Stimulated activated CD8-positive, alpha-beta memory T cell treated with anti-CD3 and anti-CD28 coated beads, Interleukin-2, amount 100 ng/mL, for 48 hours (primary cell): ENCODE measurements at regions not wholly inside any gene's neighbourhood (a gene's known extent, or its start where the extent isn't known, plus 50 kb on each side); places are given as distances from the start of the nearest gene placed in this dataset.
"Not testable (repeated sequence)": the region's sequence is repeated elsewhere in the genome, so short reads cannot be mapped to it uniquely, and the experiment has no call there.

ENCODE experiments used
- DNase-seq, 2 donors: peaks; one replicate each; pipeline ENCODE4 v3.0.0-alpha.2; 2020; ENCODE audit warnings: low read depth in 2 of 2

DNA sequence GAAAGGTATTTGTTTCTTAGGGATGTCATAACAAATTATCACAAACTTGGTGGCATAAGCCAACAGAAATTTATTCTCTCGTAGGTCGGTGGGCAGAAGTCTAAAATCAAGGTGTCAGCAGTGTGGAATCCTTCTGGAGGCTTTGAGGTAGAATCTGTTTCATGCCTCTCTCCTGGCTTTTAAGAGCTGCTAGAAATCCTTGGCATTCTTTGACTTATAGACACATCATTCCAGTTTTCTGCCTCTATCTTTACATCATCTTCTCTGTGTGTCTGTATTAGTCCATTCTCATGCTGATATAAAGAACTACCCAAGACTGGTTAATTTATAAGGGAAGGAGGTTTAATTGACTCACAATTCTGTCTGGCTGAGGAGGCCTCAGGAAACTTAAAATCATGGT, 488.1 kb upstream of the PAPPA start:
- DNase-seq: no peak

DNA sequence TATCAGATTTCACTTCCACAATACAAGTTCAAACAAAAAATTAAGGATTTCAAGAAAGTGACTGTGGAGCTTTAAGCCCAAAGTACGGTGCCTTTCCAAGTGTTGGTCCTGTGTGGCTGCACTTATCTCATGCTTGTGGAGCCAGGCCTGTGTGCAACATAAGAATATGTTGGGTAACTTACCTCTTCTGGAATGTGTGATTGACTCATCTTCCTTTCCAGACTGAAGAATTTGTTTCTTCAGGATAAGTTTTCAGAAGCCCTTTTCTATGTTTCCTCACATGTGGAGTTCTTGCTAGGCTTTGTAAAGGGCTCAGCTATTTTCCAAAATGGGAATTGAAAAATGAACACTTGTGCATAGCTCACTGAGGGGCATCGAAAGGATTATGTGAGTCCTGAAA, 485.1 kb upstream of the PAPPA start:
- no peak for DNase-seq

DNA sequence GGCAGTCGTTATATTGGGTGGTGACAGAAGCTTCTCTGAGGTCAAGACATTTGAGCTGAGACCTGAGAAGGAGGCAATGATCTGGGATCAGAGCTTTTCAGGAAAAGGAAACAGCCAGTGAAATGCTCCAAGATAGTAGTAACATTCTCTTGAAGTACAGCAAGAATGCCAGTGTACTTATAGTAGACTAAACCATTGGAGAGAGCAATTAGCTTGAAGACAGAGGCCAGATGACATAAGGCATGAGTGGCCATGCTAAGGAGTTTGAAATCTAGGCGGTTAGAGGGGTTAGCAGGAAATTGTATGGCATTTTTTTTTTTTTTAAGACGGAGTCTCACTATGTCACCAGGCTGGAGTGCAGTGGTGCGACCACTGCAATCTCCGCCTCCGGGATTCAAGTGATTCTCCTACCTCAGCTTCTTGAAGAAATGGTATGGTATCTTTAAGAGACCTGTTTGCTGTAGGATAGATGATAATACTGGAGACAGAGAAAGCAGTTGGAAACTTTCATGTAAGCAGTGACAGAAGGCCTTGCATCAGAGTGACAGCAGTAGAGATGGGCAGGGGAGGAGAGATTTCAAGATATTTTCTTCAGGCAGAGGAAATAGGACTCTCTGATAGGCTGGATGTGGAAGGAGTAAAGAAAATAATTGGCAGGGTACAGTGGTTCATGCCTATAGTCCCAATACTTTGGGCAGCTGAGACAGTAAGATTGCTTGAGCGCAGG, 482.2 kb upstream of the PAPPA start:
- DNase-seq: no peak

DNA sequence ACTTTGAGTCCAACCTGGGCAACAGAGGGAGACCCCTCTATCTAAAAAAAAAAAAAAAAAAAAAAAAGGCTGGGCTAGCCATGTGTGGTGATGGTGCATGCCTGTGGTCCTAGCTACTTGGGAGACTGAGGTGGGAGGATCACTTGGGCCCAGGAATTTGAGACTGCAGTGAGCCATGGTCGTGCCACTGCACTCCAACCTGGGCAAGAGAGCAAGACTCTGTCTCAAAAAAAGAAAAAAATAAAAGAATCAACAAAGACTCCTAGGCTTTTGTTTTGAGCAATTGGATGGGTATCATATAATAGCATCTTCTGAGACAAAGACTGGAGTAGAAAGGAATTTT, 481.7 kb upstream of the PAPPA start:
- DNase-seq: no peak

DNA sequence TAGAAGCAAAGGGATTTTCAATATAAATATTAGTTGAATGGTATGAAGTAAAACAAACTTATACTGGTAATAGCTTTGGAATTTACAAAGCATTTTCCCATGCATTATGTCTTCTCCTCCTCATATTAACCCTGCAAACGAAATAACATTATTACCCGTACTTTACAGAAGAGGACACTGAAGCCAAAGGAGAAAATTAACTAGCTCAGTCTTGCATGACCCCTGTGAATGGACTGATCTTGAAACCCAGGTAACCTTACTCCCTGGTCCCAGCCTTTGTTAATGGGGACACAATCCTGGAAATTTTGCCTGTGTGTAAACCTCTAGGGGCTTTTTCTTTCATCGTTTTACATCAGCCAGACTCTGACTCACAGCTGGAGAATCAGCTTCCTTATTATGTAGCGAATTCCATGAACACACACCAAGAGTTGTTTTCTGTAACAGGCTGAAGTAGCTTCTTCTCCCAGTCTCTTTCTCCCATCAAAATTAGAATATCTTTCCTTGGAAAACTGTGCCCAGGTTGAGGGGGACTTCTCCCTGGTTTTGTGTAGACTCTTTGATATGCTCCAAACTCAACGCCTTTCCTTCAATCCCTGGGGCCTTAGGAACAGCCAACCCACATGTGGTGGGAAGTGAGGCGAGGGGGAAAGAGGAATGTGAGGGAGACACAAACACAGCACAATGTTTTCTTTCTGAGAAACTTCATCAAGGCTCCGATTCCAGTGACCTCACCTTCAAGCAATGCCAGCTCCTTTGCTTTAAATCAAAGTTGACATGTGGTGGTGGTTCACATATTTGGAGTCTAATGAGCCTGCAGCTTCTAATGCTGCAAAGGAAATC, 480.9 kb upstream of the PAPPA start:
- DNase-seq: no peak

DNA sequence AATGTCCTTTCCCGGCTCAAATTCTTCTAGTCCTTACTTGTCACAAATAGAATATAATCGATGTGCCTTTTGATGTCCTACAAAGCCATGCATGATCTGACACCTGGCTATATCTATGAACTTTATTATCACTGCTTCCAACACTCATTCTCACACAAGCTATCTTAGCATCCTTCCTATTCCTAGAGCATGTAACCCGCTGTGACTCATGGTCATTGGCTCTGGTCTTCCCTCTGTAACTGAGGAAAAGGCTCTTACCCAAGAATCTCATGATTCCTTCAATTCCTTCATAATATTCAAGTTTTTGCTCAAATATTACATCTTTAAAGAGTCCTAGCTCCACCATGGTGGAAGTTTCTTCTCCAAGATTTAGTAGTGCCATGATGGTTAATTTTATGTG, 480.0 kb upstream of the PAPPA start:
- DNase-seq: no peak

DNA sequence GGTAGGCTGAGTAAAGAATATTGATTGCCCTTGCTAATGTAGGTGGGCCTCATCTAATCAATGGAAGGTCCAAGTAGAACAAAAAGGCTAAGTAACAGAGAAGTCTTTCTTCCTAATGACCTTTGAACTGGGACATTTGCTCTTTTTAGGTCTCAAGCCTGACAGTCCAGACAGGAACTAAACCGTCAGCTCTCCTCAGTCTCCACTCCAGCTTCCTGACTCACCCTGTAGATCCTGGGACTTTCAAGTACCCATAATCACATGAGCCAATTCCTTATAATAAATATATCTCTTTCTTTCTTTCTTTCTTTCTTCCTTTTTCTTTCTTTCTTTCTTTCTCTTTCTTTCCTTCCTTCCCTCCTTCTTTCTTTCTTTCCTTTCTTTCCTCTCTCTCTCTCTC, 479.5 kb upstream of the PAPPA start:
- no peak for DNase-seq

DNA sequence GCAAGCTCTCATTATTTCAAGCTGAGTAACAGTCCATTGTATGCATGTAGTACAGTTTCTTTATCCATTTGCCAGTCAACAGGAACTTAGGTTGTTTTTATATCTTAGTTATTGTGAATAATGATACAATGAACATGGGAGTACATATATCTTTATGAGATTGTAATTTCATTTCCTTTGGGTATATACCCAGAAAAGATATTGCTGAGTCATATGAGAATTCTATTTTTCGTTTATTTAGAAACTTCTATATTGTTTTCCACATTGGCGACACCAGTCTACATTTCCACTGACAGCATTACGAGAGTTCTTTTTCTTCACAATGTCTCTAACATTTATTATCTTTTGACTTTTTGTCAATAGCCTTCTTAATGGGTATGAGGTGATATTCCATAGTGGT, 477.8 kb upstream of the PAPPA start:
- DNase-seq: no peak

DNA sequence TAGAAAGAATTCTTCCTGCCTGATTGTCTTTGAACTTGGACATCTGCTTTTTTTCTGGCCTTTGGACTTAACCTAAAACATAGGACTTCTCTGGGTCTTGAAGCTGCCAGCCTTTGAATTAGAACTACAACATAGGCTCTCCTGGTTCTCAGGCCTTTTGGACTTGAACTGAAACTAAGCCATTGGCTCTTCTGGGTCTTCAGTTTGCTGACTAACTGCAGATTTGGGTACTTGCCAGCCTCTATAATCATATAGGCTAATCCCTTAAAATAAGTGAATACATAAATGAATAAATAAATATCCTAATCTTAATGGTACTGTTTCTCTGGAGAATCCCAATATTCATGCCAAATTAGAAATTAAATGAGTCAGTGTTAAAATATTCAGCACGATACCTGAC, 473.4 kb upstream of the PAPPA start:
- DNase-seq: no peak

DNA sequence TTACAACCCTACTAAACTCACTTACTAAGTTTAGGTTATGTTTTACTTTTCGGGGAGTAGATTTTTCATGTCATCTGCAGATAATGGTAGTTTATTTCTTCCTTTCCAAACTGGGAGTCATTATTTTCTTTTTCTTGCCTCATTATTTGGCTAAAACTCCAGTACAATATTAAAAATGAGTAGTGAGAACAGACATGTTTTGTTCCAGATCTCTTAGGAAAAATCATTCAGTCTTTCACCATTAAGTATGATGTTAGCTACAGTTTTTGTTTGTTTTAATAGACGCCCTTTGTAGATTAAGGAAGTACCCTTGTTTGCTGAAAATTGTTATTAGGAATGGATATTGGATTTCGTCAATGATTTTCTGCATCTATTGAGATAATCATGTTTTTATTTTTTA, 472.0 kb upstream of the PAPPA start:
- no peak for DNase-seq

DNA sequence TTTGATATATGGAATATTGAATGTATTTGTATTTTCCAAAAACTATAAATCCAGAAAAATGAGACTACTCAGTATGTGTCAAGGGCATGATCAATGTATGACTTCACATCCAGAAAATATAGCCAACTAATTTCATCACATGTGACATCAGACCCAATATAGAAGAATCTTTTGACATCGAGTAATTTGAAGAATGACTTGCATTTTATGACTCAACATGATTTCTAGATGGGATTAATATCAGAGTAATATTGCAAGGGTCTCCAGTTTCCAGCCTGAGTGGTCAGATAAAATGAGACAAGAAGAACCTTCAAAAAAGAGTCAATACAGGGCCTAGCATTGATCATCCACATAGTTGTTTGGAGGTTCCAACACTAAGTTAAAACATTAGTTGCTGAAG, 467.5 kb upstream of the PAPPA start:
- no peak for DNase-seq

DNA sequence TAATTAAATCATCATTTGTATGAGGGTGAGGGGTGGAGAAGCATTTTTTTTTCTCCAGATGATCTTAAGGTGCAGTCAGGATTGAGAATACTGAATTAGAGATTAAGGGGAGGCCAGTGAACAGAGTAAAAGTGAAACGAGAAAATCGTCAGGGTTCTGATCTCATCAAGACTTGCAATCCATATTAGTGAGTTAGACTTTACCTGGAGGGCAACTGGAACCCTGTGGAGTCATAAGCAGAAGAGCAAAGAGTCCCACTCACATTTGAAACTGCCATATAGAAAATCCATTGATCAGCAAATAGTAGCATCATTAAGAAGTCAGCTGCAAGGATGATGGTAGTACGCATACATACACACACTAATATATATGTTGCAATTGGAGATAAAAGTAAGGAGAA, 466.2 kb upstream of the PAPPA start:
- no peak for DNase-seq

DNA sequence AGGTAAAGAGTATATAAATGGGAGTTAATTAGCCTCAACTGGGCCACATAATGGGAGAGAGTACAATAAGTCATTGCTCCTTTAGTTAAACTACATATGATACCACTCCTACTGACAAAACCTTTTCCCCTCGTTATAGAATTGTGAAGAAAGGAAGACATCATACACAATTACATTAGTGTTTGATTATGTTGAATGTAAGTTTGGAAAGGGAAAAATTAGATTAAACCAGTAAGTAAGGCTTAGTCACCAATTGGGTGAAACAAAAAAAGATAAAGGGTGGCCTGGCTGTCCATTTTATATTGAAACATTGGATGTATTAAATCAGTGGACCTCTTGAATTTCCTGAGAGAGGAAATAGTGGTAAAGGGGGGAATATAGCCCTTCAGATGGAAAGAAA, 464.3 kb upstream of the PAPPA start:
- no peak for DNase-seq

DNA sequence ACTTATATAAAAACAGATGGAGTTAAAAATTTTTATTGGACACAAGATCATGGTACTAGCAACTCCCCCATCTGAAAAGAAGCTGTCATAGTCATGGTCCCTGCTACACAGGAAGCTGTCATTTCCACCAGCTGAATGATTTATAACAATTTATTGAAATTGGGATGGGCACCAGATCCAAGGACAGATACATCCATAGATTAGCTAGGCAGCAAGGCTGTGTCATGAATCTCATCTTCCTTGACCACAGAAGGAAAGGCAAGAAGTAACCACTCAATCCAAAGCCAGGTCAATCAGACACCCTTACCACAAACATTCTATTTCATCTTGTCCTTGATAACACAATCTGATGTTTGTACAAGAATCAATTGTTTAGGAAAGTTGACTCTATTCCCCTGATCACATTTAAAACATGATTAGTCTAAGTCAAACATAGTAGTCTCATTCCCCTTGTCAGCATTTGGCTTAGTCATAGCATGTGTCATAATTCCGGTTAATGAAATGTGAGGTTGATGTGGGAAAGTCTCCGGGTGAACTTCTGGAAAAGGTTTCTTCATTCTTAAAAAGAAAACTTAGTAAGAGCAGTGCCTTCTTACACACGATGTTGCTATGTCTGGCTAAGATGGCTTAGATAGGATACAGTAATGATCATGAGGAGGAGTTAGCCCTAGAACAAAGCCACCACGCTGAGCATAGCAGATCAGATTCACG, 462.6 kb upstream of the PAPPA start:
- no peak for DNase-seq

DNA sequence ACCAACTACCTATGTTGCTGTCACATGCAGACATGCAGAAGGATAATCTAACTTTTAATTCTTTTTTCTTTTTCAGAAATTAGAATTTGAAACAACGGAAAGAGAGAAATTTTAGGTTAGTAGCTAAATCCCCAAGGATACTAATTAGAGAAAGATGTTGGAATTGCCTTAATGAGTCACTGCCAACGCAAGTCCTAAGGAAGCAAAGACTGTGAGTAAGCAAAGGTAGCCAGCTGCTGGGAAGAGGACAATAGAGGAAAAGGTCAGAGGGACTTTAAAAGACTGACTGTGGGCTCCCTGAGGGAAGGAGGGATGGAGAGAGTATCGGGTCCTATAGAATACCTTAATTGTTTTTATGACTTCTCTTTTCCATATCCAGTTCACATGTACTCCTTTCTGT, 461.9 kb upstream of the PAPPA start:
- DNase-seq: no peak

DNA sequence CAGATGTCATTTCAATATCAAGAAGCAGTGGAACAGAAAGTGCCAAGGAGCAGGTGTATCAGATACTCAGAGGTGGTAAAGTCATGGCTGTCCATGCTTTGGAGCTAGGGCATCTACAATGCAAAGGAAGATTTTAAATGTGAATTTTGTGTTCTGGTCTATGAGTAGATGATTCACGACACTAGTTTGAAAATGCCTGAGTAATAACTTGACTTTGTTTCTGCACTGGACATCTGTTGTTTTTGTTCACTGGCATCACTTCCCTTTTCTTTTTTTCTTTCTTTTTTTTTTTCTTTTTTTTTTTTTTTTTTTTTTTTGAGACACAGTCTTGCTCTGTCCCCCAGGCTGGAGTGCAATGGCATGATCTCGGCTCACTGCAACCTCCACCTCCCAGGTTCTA, 460.7 kb upstream of the PAPPA start:
- not testable (repeated sequence) for DNase-seq

DNA sequence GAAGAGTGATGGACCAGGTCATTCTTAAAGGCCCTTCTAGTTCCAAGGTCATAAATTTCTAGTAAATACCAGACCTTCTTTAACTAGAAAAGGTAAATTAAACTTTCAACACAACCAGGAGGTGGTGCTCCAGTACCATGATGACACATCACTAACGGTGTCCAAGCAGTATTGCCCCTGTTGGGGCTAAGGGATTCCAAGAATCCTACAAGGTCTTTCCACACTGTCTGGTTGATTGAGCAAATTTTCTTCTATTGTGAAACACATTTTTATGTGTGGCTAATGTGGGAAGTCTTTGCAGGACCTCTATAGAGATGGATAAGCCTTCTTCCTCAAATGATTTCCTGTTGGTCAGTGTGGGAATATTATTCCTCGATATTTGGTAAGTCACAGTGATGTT, 459.6 kb upstream of the PAPPA start:
- no peak for DNase-seq

DNA sequence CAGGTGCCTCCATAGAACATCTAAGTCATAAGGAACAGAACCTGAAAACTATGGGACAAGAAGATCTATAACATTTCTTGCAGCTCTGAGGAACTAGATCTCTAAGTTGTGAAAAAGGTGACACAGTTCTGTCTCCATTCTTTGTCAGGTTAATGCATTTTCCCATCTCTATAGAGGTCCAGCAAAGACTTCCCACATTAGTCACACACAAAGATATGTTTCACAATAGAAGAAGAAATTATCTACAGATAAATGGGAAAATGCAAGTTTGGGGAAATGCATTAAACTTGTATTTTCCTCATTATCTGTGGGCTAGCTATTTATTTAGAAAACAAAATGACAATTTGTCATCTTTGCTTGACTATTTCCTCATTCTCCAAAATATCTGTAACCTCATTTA, 458.6 kb upstream of the PAPPA start:
- no peak for DNase-seq

DNA sequence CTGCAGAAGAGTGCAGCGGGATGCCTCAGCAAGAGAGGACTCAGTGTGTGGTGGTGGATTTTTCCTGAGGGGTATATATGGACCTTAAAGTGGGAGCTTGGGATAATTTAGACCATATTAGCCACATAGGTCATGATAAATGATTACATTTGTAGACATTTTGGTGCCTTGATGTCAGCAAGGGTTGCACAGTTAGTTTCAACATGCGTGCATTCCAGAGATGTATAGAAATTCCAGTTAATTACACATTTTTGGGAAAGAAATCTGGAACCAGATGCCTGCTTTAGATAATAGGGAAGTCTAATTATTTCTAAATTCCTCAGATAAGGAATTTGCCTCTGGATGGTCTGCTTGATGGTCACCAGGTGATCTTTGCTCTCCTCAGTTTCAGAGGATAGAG, 440.6 kb upstream of the PAPPA start:
- no peak for DNase-seq

DNA sequence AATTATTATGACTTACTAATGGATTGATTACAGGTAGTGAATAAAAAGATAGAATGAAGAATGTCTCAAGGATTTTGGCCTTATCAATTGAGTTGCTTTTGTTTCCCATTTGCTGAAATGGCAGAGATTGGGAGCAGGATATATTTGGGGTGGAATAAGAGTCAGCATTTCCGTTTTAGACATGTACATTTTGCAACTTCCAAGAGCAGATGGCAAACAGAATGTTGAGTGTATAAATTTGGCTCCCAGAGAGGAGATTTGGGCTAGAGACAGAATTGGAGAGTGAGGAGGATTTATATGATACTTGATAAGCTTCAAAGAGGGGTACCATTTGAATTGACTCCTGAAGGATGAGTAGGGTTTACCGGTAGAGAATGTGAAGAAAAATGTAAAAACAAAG, 437.9 kb upstream of the PAPPA start:
- DNase-seq: no peak

DNA sequence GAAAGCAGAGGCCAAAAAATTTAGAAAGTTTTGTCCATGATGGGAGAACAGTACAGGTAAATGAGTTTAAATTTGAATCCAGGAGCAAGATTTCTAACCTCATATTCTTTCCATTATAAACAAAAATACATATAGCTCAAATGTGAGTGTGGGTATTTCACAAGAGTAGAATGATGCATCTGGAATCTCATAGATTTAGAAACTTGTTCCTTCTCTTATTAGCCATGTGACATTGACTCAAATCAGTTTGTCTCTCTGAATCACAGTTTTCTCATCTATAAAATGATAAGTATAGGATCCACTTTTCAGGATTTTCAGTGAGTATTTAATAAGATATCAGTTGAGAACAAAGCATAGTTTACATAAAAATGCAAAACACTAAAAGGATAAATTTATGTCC, 436.3 kb upstream of the PAPPA start:
- no peak for DNase-seq

DNA sequence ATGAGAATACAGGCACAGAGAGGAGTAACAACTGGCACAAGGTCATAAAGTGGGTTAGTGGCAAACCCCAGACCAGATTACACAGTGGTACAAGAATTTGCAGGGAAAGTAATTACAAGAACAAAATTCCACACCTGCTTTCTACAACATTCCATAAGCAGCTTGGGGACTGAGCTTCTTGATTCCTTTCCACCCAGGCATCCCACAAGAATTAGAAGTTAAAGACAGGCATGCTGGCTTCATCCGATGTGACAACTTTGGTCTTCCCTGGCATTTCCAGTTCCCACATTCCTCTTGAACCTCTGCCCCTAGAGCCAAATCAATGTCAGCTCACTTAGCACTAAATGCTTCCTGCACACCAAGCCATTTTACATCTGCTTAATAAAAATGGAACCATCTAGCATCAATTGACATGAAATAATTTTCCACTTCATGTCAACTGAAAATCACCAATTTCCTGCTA, 435.8 kb upstream of the PAPPA start:
- no peak for DNase-seq

DNA sequence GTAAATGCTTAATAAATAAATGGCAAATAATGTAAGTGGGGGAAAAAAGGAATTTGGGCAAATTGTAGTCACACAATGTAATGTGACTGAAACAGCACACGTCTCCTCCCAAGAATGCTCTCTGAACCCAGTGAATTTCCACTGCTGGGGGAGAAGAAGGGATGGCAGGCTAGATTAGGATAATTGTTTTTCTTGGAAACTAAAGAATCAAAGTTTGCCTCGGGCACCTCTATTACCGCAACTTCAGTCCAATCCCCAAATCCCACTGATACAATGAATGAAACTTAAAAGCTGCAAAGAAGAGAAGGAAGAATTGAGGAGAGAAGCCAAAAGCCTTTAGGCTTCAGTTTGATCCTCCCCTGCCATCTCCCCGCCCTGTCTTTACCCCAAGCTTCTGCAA, 423.2 kb upstream of the PAPPA start:
- DNase-seq: no peak
